22Rv1 (cell line): ENCODE measurements at regions not wholly inside any gene's neighbourhood (a gene's known extent, or its start where the extent isn't known, plus 50 kb on each side); places are given as distances from the start of the nearest gene placed in this dataset.

ENCODE experiments used
- H3K27ac ChIP-seq: fragments of 450-650 bp; 2 replicates; pipeline ENCODE4 v1.5.1; 2017
- CTCF ChIP-seq: fragments of 450-650 bp; IDR thresholded peaks from 2 replicates; pipeline ENCODE4 v1.5.1; 2017; ENCODE audit warnings: mild to moderate bottlenecking
- ZFX ChIP-seq: fragments of 450-650 bp; IDR thresholded peaks from 2 replicates; pipeline ENCODE4 v1.6.1; 2017; ENCODE audit warnings: antibody characterized with exemption, borderline replicate concordance

GRCh38 chr3:111415018-111415417 lies 127.0 kb upstream of the CD96 start:
- no peak overlapping the region for H3K27ac ChIP-seq
- no peak for TF ChIP-seq ZFX
- TF ChIP-seq CTCF: no peak

- TF ChIP-seq ZFX (no peak), CTCF (no peak)
- H3K27ac ChIP-seq: no peak overlapping the region
These were observed 123.6 kb upstream of the CD96 start for GRCh38 chr3:111418391-111418790.

- no peak overlapping the region for H3K27ac ChIP-seq
- no peak for TF ChIP-seq ZFX
- TF ChIP-seq CTCF: no peak
These were observed 113.7 kb upstream of the CD96 start for GRCh38 chr3:111428301-111428700.

- TF ChIP-seq CTCF: no peak
- TF ChIP-seq ZFX: no peak
- H3K27ac ChIP-seq: no peak overlapping the region
These were observed 106.9 kb upstream of the CD96 start for GRCh38 chr3:111434941-111435622.

- H3K27ac ChIP-seq: no peak overlapping the region
- TF ChIP-seq CTCF: no peak
- no peak for TF ChIP-seq ZFX
These were observed 103.7 kb upstream of the CD96 start for GRCh38 chr3:111438283-111438682.

GRCh38 chr3:111454551-111454950 lies 87.4 kb upstream of the CD96 start:
- no peak overlapping the region for H3K27ac ChIP-seq
- TF ChIP-seq ZFX: no peak
- no peak for TF ChIP-seq CTCF

- no peak overlapping the region for H3K27ac ChIP-seq
- TF ChIP-seq ZFX: no peak
- TF ChIP-seq CTCF: no peak
These were observed 76.8 kb upstream of the CD96 start for GRCh38 chr3:111465081-111465670.
